NCI-H748 (cell line): ENCODE measurements at regions not wholly inside any gene's neighbourhood (a gene's known extent, or its start where the extent isn't known, plus 50 kb on each side); places are given as distances from the start of the nearest gene placed in this dataset.
"Not testable (repeated sequence)": the region's sequence is repeated elsewhere in the genome, so short reads cannot be mapped to it uniquely, and the experiment has no call there.

Experiments
- DNase-seq: peaks from one replicate; lab custom pipeline; 2025; ENCODE audit not compliant: unreplicated experiment; lab: John Stamatoyannopoulos, UW

DNA sequence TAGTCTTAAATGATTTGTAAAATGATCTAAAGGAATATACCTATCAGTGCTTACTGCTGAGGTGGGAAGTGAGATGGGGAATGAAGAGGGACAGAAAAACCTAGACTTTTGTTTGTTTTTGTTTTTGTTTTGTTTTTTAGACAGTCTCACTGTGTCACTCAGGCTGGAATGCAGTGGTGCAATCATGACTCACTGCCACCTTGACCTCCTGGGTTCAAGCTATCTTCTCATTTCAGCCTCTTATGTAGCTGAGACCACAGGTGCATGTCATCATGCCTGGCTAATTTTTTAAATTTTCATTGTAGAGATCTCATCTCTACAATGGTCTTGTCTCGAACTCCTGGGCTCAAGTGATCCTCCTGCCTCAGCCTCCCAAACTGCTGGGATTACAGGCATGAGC lies 116.4 kb upstream of the SEM1 start:
- no peak for DNase-seq

DNA sequence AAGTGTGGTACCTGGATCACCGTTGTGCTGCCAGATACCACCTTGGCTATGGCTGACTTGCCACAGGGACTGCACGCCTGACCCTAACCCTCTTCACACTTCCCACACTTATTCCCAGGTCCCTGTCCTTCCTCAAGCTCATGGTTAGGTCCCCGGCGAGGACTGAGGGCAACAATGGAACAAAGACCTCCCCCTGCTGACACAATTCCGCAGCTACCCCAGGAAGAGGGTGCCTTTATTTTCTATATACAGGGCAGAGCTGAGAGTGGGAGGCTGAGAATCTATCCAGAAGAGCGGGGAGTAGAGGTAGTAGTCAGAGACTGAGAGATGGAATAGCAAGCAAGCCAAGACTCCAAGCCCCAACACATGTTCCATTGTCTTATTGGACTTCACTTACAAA lies 118.1 kb upstream of the SEM1 start:
- DNase-seq = no peak

DNA sequence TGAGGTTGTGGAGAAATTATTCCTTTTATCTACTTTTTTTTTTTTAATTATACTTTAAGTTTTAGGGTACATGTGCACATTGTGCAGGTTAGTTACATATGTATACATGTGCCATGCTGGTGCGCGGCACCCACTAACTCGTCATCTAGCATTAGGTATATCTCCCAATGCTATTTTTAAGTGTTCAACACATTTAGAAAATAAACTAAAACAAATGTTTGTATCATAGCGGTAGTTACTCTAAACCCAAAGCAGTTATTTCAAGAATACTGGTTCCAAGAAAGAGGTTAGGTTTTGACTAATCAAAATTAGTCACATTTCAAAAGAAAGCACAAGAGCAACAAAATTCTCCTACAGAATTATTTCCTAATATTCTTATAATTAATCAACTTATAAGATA lies 119.5 kb upstream of the SEM1 start:
- not testable (repeated sequence) for DNase-seq

DNA sequence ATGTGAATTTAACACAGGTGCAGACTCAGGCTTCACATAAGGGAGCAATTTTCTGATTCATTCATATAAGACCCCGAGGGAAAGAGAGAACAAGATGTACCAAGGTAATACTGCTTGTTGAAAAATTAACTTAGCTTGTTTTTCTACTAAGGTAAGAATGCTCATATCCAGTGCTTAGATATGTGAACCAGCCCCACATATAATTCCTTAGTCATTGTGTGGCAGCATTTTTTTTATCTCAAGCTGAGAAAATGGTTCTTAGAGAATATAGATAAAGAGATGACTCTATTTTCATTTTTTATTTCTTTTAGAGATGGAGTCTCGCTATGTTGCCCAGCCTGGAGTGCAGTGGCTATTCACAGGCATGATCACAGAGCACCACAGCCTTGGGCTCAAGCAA lies 121.8 kb upstream of the SEM1 start:
- DNase-seq = no peak

DNA sequence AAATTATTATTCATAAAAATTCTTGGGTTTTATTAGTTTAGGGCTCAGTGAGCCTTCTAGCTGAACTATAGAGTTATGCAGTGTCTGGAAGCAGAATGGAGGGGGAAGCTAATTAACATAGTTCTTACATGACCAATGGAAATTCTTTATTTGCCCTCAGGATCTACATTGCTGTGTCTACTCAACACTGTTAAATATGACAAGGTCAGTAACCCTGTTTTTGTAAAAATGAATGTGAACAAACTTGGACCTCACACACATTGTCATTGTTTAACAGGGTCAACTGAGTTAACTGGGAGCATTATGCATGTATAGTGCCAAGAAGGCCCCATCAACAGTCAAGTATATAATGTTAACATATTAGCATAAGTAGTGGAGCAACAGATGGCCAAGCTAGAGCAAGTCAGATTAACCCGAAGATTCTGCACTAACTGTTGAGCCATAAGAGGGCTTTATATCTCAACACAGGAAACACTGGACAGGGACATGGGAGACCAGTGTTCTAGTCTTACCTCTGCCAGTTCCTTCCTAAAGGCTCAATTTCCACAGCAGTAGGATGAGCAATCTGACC lies 122.5 kb upstream of the SEM1 start:
- no peak for DNase-seq

DNA sequence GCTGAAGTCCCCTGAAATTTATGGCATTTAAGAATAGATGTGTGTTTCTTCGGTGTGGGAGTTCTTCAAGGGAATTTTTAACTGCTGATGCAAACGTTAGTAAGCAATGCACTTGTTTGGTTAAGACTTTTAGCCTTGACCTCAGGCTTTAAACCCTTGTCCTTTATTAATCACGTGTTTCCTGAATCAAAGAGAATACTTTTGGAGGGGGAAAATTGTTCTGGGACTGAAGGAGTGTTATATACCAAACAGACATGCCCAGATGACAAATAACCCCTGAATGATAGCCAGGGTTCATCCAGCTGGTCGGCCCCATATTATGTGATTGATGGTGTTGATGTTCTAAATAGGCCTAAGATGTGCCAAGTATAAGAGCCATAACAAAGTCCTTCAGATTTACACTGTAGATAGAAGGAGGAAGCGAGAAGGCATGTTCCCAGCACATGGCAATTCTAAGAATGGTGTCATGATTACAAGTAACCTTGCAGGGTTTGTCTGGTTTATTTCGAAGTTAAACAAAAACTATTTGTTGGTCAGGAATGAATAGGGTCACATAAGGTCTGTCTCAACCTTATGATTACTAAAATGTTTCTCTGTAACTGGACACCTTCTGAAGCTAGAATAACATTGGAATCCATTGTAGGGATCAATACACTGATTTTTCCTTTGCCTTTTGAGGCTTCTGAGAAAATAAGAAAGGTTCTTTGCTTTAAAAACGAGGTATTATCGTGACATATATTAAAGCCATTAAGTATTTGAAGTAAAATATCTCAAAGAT lies 124.2 kb upstream of the SEM1 start:
- DNase-seq = peak; percentile 33

DNA sequence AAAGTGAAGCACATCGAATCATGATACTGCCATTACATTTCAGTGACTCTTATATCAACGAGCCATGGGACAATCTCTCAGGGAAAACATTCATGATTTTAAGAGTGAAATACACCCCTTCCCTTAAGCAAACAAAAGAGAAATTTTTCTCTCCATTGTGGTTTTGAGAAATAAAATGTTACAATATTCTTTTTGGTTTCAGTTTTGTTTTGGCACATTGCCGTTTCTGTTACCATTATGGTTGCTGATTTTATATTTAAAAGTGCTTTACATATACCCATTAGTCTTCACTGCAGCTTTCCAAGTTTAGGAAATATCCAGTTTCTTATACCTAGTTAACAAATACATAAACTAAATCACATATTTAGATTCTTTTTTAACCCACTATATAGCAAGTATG lies 126.8 kb upstream of the SEM1 start:
- no peak for DNase-seq

DNA sequence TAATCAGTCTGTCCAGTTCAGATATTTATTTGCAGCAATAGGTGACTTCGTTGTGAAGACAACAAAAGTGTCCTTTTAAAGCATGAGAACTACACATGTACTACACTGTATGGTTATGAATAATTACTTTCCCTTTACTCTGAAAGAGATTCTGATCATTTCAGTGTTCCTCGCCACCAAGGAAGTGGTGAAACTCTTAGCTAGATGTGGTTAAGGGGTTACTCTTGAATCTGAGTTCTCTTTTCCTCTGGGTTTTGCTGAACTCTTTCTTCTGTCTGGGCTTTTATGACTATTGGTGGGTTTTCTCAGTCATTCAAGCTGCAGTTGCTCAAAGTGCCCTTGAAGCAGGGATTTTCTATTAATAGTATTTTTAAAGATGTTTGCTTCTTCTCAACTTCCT lies 127.9 kb upstream of the SEM1 start:
- no peak for DNase-seq

DNA sequence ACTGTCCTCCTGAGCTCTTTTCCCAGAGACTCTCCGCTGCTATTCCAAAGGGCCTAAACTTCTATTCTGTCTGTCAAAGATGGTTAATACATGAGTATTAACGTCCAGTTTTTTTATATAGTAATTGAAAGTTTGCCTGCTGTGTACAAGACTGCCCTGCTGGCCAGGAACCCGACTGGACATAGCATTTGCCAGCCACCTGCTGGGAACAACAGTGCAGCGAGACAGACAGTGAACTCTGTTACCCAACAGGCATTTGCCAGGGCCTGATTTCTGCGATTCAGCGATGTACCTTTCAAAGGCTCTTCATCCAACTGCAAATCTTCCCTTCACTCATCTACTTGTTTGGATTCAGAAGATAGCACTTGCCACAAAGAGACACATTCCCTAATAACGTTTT lies 128.8 kb upstream of the SEM1 start:
- no peak for DNase-seq

DNA sequence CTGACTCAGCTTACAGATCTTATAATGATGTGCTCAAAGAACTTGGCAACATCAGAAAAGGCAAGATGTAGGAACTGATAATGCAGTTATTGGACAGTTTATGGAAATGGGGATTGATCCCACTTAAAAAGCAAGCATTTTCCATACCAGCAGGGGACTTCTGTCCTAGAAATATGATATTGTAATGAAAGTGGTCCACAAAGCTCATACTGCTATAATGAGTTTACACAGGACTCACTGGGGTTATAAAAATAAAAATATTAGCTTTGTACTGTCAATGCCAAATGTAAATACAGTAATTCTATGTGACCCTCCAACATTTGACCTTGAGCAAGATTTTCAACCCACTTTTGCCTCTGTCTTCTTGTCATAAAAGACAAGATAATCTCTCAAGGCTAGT lies 145.5 kb upstream of the SEM1 start:
- peak; percentile 92 for DNase-seq

DNA sequence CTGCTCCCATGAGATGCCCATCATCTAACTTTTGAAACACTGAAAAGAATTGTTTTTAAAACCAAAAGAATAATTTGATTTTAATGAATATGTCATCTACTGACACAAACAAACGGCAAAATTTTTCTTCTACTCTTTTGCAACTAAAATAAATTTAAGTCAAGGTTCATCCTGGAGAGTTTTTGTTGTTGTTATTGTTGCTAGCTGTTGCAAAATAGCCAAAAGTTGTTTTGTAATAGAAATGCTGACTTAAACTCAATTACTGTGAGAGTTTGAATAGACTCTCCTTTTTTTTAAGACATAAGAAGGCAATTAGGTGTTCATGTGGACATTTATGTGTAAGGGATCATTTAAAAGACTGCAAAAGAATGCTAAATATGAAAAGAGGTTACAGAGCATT lies 146.0 kb upstream of the SEM1 start:
- DNase-seq = no peak

DNA sequence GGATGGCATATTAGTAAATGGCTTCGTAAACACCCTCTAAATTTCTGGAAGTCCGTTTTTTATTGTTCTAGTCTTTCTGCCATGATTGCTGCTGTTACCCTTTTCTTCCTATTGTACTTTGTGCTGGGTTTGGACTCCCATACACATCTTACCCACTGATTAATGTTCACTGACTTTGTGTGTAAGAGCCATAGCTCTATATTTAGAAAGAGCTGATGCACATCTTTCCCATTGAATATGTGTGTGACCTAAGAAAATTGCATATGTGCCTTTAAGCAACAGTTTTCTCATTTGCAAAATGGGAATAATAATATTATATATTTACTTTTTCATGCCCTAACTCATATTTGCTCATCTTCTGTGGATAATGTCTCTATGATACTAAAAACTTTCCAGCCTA lies 135.8 kb upstream of the DLX6 start:
- DNase-seq = no peak

DNA sequence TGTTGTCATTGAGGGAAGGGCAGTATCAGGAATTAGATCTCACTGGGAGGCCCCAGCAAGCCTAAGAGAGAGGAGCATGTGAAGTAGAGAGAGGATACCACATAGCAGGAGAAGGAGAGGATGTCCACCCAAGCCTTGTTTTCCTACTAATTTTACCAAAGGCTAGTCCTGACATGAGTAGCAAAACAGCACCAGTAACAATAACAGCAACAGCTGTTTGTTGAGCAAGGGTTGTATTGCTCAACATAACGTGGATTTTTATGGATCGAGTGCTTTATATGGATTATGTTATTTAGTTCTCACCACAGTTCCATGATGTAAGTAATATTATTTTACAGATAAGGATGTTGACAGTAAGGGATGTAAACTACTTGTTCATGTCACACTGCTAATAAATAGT lies 135.2 kb upstream of the DLX6 start:
- DNase-seq = peak; percentile 29

DNA sequence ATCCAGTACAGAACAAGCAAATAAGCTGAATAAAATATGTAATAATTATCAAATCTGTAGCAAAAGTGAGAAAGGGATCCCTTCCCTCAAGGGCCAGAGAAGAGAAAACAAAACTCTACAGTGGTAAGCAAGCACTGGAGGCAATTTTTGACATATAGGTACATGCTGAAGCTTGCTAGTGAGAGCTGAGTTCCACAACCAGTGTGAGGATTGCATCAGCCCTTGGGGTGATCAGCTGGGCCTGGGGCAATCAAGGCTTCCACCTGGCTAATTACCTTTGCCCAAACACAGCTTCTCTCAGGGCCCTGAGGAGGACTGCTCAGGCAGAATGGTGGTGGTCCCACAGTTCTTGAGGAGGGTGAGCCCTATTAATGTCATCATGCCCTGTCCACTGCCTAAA lies 134.4 kb upstream of the DLX6 start:
- DNase-seq = peak; percentile 53

DNA sequence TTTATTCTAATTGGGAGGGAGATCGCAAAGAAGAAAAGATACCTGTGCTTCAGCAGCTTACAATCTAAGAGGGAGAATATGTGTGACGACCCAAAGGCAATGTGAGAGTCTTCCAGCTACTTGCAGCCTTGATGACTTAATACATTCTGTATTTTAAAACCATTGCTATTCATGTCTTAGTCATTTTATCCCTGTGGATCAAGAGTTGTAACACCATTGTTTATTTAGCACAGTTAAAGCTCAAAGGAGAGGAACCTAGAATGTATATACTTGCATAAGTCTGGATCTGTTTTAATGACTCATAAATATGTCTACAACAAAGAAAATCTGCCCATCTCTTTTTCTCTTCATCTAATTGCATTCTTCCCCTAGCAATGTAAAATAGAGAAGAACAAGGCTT lies 117.9 kb upstream of the DLX6 start:
- DNase-seq = no peak

DNA sequence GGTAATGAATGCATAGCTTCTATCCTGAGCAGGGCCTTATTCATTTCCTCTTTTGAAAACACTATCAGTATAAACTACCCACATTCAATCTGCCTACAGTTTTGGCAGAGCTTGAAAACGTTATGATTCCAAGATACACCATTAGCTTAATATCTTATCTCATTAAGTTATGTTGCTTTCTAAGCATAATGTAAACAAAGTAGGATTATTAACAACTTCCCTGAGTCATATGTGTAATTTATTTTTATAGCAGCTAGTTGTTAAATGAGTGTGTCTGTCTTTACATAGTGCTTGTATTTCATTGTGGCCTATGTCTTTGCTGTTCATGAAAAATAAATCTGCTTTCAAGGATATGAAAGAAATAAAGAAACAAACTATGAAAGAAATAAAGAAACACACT lies 106.2 kb upstream of the DLX6 start:
- DNase-seq = peak; percentile 14

DNA sequence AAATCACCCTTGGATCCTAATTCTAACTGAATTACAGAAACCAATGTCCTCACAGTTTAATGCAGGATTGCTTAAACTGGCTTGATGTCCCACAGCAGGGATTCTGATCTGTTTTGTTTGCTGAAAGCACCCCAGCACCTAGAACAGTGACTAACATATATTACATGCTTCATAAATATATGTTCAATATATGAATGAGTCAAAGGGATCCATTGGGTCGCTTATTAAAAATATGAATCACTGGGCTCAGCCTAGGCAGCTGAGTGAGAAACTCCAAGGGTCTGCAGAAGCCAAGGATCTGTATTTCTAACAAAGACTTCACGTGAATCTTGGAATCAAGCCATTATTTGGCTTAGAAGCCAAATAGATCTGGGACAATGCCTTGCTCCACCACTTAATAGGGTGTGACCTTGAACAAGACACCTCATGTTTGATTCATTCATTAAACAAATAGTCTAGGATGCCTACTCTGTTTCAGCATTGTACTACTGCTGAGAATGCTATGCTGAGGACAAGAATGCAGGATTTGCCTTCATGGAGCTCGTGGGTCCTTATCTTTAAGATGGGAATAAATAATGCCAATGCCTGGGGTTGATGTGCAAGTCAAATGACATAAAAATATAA lies 103.4 kb upstream of the DLX6 start:
- peak; percentile 93 for DNase-seq

DNA sequence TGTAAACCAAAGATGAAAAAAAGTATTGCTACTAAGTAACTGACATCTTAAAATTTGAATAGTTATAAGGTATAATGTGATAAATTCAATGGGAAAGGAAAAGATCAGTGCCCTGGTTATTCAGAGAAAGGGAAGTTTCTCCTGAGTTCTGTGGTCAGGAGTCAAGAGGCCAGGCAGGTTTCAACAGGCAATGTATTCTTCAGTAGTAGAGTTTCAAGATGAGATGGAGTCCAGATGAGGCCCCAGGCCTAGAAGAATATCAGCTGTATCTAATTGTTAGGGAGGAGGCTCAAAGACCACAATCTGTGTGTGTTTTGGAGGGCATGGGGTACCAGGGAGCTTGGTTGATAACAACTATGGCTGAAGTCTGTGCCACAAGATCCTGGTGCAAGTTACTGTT lies 101.4 kb upstream of the DLX6 start:
- DNase-seq = no peak

DNA sequence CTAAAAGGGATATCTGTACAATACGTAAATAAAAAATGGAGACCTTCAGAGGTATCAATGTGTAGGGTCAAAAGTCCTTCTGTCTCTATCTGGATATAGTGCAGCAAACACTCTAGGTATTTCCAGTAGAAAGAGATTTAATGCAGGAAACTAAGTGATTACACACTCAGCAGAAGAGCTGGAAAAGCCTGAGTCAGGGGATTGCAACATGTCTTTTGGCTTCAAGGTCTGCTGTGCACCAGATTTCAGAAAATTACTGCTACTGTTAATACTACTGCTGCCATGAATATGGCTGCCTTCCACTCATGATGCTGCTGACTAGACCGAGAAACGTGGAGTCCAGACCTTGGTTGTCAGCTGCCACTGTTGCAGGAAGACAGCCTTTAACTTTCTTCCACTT lies 94.9 kb upstream of the DLX6 start:
- no peak for DNase-seq

DNA sequence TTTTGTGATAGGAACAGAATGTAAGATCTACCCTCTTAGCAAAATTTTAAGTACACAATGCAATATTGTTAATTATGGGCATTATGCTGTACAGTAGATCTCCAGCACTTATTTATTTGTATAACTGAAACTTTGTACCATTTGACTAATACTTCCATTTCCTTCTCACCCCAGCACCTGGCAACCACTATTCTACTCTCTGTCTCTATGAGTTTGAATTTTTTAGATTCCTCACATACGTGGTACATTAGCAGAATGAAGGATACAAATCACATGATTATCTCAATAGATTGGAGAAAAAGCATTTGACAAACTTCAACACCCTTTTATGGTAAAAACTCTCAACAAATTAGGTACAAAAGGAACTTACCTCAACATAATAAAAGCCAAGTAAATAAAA lies 90.3 kb upstream of the DLX6 start:
- no peak for DNase-seq

DNA sequence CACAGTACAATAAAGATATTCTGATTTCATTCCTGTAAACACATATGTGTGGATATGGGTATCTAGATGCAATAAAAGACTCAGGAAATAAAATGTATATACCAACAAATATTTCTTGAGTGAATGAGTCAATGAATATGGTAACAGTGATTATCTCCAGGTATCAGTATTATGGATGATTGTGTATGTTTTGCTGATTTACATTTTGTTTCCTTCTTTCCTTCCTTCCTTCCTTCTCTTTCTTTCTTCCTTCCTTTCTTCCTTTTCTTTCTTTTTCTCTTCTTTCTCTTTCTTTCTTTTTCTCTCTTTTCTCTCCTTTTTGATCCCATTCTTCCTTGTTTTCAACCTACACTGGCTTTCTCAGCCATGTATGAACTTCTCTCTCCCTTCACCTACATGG lies 85.3 kb upstream of the DLX6 start:
- no peak for DNase-seq

DNA sequence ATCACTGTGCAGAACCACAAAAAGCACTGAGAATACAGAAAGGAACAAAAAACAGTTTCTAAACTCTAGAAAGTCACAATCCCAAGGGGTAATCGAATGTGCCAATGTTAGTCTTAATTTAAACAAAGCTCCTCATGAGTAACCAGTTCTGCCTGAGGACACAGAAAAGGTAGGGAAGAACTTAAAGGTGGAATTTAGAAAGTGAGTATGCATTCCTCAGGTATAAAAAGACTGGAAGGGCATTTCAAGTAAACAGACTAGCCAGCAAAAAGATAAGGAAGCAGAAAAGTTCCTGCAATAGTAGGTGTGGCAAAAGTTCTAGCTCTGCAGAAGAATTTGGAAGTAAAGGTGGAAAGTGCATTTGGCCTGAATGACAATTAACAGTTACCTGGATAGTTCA lies 84.6 kb upstream of the DLX6 start:
- no peak for DNase-seq

DNA sequence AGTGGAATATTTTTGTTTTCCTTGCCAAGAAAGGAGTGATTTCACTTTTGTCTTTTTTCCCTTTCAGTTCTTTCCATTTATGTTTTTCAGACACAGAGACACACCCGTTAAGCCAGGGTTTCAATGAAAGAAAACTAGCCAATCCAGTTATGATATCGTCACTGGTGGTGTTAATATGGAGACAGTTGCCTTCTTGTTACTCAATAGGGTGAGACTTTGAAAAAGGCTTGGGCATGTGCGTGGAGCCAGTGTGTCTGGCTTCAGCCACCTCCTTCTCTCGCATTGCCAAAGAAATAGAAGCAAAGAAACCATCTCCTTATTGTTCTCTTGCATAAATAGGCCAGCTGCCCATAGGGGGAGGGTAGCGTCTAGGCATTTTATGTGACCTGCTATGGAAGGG lies 84.1 kb upstream of the DLX6 start:
- peak; percentile 78 for DNase-seq
